ENCODE measurements at regions not wholly inside any gene's neighbourhood (a gene's known extent, or its start where the extent isn't known, plus 50 kb on each side); places are given as distances from the start of the nearest gene placed in this dataset.

DNA sequence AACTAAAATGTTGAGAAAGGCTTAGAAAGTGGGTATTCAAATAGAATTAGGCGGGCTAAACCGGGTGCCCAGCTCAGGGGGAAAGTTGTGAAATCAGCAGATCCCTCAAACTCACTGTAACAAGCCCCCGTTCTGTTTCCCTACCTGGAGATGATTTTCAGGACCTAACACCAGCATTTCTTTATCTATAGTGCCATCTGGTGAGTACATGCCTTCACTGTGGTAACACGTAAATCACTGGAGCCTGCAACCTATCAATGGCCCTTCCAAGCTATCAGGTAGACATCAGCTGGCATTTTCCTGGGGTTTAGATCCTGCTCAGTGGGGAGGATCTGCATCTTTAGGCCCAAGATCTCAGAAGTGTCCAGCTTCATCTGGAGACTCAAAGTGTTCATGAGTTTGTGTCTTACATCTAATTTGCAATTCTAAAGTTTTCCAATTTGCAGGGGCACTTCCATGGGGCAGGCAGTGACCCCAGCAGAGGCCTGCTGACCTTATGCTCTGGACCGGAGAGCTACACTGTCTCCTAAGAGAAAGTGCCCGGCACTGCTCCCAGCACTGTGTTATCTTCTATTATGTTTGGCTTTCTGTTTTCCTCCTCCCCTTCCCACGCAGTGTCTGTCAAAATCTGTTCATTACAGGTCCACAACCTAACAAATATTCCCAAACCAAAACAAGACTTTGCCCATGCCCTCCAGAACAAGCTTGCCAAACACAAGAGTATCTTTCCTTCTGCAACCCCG, 132.5 kb downstream of the LSM5 start:
- no peak overlapping the region for H3K4me3 ChIP-seq (ENCODE audit: low read depth, low read length)
- TF ChIP-seq, protein P1, sequence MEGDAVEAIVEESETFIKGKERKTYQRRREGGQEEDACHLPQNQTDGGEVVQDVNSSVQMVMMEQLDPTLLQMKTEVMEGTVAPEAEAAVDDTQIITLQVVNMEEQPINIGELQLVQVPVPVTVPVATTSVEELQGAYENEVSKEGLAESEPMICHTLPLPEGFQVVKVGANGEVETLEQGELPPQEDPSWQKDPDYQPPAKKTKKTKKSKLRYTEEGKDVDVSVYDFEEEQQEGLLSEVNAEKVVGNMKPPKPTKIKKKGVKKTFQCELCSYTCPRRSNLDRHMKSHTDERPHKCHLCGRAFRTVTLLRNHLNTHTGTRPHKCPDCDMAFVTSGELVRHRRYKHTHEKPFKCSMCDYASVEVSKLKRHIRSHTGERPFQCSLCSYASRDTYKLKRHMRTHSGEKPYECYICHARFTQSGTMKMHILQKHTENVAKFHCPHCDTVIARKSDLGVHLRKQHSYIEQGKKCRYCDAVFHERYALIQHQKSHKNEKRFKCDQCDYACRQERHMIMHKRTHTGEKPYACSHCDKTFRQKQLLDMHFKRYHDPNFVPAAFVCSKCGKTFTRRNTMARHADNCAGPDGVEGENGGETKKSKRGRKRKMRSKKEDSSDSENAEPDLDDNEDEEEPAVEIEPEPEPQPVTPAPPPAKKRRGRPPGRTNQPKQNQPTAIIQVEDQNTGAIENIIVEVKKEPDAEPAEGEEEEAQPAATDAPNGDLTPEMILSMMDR (IDR thresholded peaks at IDR 0.05; ENCODE audit: insufficient read depth, low read depth, low read length, missing control alignments): peak; percentile 18
- DNase-seq (ENCODE audit: low read depth): peak; percentile 28

DNA sequence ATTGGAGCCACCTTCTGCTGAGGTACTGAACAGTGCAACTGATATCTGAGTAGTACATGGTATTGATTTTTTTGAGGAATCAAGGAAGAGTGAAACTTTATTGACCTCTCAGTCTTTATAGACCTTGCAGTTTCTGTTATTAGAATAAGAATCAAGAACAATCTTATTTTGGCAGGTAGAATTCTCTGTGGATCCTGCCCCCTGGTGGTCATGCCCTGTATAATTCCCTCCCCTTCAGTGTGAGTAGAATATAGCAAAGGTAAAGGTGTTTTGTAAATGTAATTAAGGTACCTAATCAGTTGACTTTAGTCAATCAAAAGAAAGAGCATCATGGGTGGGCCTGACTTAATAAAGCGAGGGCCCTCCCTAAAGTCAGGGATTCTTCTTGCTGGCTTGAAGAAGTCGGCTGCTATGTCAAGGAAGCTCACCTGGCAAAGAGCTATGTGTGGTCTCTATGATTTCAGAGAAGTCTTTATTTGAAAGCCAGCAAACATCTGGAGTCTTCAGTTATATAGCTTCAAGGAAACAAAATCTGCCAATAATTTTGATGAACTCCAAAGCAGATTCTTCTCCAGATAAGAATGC, 142.8 kb downstream of the LSM5 start:
- H3K4me3 ChIP-seq (ENCODE audit: low read depth, low read length): no peak overlapping the region
- DNase-seq (ENCODE audit: low read depth): peak; percentile 50
- TF ChIP-seq, protein P1 (IDR thresholded peaks at IDR 0.05; ENCODE audit: insufficient read depth, low read depth, low read length, missing control alignments): peak; percentile 70

DNA sequence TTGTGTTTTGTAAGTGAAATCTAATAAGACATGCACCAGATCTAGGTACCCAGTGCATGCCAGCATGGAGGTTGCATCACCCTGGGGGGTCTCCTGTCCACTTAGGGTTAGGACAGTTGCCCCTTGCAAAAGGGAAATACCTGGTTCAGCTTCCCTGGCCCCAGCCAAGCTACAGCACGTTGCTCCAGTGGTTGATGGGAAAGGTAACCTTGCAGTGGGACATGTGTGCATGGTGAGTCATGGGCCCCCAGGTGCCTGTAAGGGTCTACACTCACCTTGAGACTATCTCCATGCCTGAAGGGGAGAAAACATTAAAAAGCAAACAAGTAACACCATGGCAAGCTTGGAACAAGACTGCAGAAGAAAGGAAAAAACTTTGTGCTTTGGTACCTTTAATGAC, 143.9 kb downstream of the LSM5 start:
- H3K4me3 ChIP-seq (ENCODE audit: low read depth, low read length): no peak overlapping the region
- DNase-seq (ENCODE audit: low read depth): no peak
- TF ChIP-seq, protein P1 (IDR thresholded peaks at IDR 0.05; ENCODE audit: insufficient read depth, low read depth, low read length, missing control alignments): no peak

DNA sequence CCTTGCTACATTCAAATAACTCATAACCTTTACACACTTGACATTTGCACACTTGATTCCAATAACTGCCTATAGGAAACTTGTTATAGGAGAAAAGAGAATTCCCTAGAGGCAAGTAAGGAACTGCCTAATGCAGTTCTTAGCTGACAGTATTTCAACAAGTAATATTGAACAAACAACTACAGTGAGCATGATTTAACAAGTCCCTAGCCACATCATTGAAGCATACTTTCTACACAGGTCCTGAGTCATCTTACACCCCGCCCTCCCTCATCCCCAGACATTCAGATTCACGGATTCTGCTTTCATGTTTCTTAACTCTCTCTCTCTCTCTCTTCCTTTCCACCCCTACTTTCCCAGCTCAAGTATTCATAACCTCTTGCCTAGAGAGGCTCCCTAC, 153.5 kb downstream of the LSM5 start:
- TF ChIP-seq, protein P1 (IDR thresholded peaks at IDR 0.05; ENCODE audit: insufficient read depth, low read depth, low read length, missing control alignments): no peak
- DNase-seq (ENCODE audit: low read depth): no peak
- H3K4me3 ChIP-seq (ENCODE audit: low read depth, low read length): no peak overlapping the region

DNA sequence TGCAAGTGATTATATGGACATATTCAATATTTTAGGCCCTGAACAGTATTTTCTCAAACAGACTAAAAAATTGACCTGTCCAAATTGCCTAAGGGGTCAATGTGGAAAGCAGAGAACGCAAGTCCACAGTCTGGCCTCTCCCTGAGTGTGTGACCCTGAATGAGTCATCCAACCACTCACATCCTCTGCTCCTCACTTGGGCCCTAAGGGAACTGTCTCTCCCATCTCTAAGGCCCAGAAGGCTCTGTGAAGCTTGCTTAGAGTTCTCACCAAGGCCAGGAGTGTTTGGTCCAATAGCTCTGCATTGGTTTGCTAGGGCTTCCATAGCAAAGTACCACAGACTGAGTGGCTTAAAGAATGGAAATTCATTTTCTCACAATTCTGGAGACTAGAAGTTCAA, 155.1 kb downstream of the LSM5 start:
- no peak for DNase-seq (ENCODE audit: low read depth)
- TF ChIP-seq, protein P1 (IDR thresholded peaks at IDR 0.05; ENCODE audit: insufficient read depth, low read depth, low read length, missing control alignments): no peak
- no peak overlapping the region for H3K4me3 ChIP-seq (ENCODE audit: low read depth, low read length)

DNA sequence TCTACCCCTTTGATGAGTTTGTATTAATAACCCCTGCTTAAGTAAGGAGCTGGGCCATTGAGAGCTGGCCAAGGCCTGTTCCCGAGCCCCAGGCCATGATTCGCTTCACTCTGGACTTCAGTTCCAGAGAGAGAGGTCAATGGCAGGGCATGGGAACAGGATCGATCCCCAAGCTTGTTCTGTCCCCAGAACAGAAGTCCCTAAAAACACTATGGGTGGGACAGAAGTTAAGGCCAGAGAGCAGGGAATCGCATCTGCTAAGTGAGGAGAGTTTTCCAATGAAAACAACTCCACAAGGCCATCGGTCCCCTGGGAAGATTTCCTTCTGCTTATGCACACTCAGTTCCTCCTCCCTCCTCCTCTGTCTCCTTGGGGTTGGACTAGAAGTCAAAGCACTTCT, 159.6 kb downstream of the LSM5 start:
- DNase-seq (ENCODE audit: low read depth): no peak
- TF ChIP-seq, protein P1 (IDR thresholded peaks at IDR 0.05; ENCODE audit: insufficient read depth, low read depth, low read length, missing control alignments): no peak
- no peak overlapping the region for H3K4me3 ChIP-seq (ENCODE audit: low read depth, low read length)
